Peyer's patch (tissue), 4 donors: ENCODE measurements at regions not wholly inside any gene's neighbourhood (a gene's known extent, or its start where the extent isn't known, plus 50 kb on each side); places are given as distances from the start of the nearest gene placed in this dataset.

ENCODE experiments used
- CTCF ChIP-seq, 6 experiments: fragments of 450-650 bp in 4 of 6; fragments of 200-600 bp in 2 of 6; sonication (generic) in 1 of 6; IDR thresholded peaks; one replicate each; pipeline ENCODE4 v1.5.1; 2017 to 2019; ENCODE audit warnings: antibody characterized with exemption in 6 of 6, mild to moderate bottlenecking in 3 of 6, moderate library complexity in 1 of 6
- POLR2A ChIP-seq, 2 donors: fragments of 450-650 bp; IDR thresholded peaks; one replicate each; pipeline ENCODE4 v1.5.1; 2017; ENCODE audit warnings: antibody characterized with exemption in 2 of 2, mild to moderate bottlenecking in 2 of 2, moderate library complexity in 2 of 2

DNA sequence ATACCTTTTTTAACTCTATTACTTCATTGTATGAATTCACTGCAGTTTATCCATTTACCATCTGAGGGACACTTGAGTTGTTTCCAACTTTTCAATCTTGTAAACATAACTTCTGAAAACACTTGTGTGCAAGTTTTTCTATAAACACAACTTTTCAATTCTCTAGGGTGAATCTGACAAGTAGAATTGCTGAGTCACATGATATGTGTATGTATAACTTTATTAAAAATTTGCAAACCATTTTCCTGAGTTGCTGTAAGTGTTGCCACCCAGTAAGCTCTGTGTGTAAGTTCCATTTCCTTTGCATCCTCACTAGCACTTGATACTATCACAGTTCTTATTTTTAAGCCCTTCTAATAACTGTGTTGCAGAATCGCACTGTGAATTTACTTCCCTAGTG, 1415.6 kb upstream of the ATXN8OS start:
- TF ChIP-seq CTCF (IDR thresholded peaks at IDR 0.05): no peak
- TF ChIP-seq POLR2A (IDR thresholded peaks at IDR 0.05): no peak
